ENCODE measurements at regions not wholly inside any gene's neighbourhood (a gene's known extent, or its start where the extent isn't known, plus 50 kb on each side); places are given as distances from the start of the nearest gene placed in this dataset.
"Not testable (repeated sequence)": the region's sequence is repeated elsewhere in the genome, so short reads cannot be mapped to it uniquely, and the experiment has no call there.

GRCh38 chr11:109961261-109961660 is 131.9 kb upstream of the ZC3H12C start:
- no peak for DNase-seq (ENCODE audit: low read depth)
- TF ChIP-seq CTCF (IDR thresholded peaks at IDR 0.05; ENCODE audit: control insufficient read depth, extremely low read depth, insufficient read depth), result no peak
- no peak overlapping the region for H3K4me3 ChIP-seq (ENCODE audit: low read depth, low read length)

GRCh38 chr11:109963101-109963500 is 130.1 kb upstream of the ZC3H12C start:
- no peak for TF ChIP-seq CTCF (IDR thresholded peaks at IDR 0.05; ENCODE audit: control insufficient read depth, extremely low read depth, insufficient read depth)
- no peak overlapping the region for H3K4me3 ChIP-seq (ENCODE audit: low read depth, low read length)
- no peak for DNase-seq (ENCODE audit: low read depth)

- no peak for DNase-seq (ENCODE audit: low read depth)
- H3K4me3 ChIP-seq (ENCODE audit: low read depth, low read length), result no peak overlapping the region
- no peak for TF ChIP-seq CTCF (IDR thresholded peaks at IDR 0.05; ENCODE audit: control insufficient read depth, extremely low read depth, insufficient read depth)
These were observed 128.7 kb upstream of the ZC3H12C start for GRCh38 chr11:109964487-109964886.

- H3K4me3 ChIP-seq (ENCODE audit: low read depth, low read length); DNase-seq (ENCODE audit: low read depth): not testable (repeated sequence)
These were observed 127.7 kb upstream of the ZC3H12C start for GRCh38 chr11:109965445-109965844.

- H3K4me3 ChIP-seq (ENCODE audit: low read depth, low read length); DNase-seq (ENCODE audit: low read depth): not testable (repeated sequence)
These were observed 127.3 kb upstream of the ZC3H12C start for GRCh38 chr11:109965926-109966325.

GRCh38 chr11:109967136-109967535 is 126.1 kb upstream of the ZC3H12C start:
- not testable (repeated sequence) for H3K4me3 ChIP-seq (ENCODE audit: low read depth, low read length); DNase-seq (ENCODE audit: low read depth)

- TF ChIP-seq CTCF (IDR thresholded peaks at IDR 0.05; ENCODE audit: control insufficient read depth, extremely low read depth, insufficient read depth), result no peak
- no peak overlapping the region for H3K4me3 ChIP-seq (ENCODE audit: low read depth, low read length)
- no peak for DNase-seq (ENCODE audit: low read depth)
These were observed 124.9 kb upstream of the ZC3H12C start for GRCh38 chr11:109968299-109968698.

- TF ChIP-seq CTCF (IDR thresholded peaks at IDR 0.05; ENCODE audit: control insufficient read depth, extremely low read depth, insufficient read depth), result no peak
- no peak overlapping the region for H3K4me3 ChIP-seq (ENCODE audit: low read depth, low read length)
These were observed 124.4 kb upstream of the ZC3H12C start for GRCh38 chr11:109968781-109969180.

More at GRCh38 chr11:109968781-109969180, 124.4 kb upstream of the ZC3H12C start:
- no peak for DNase-seq (ENCODE audit: low read depth)
